ENCODE measurements at regions not wholly inside any gene's neighbourhood (a gene's known extent, or its start where the extent isn't known, plus 50 kb on each side); places are given as distances from the start of the nearest gene placed in this dataset.

DNA sequence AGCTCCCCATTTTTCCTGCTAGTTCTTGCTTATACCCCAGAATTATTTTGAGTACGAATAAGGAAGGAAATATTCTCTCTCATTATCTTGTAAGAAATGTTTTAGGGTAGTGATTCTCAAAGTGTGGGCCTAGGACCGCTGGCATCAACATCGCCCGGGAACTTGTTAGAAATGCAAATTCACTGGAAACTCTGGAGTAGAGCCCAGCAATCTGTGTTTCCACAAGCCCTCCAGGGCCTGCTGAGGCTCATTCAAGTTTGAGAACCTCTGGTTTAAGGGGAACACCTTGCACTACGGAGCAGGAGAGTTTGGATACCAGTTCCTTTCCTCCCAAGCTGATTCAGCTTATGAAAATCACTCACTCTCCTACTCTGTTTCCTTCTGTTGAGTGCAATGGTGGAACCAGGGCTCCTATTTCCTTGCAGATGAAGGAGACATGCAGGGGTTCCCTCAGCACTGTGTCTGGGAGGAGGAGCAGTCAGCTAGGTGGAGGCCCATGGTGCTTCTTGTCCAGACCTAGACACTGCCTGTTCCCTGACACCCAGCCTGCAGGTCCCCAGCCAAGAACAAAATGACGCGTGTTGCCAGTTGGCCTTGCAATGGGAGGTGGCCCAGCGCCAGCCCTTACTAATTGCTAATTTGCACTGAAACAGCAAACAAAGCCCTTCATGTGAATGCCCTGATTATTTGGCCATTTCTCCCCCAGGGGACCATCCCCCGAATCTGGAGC lies 68.5 kb downstream of the CYTL1 start:
- TF ChIP-seq CTCF (IDR thresholded peaks at IDR 0.05; ENCODE audit: low read length) (no peak), EZH2 (IDR thresholded peaks at IDR 0.05; ENCODE audit: borderline replicate concordance, low read length) (no peak)
